ENCODE measurements at regions not wholly inside any gene's neighbourhood (a gene's known extent, or its start where the extent isn't known, plus 50 kb on each side); places are given as distances from the start of the nearest gene placed in this dataset.
A peak's percentile ranks its signal among the peaks of the same experiment; 100 is the strongest.
"Not testable (repeated sequence)": the region's sequence is repeated elsewhere in the genome, so short reads cannot be mapped to it uniquely, and the experiment has no call there.

DNA sequence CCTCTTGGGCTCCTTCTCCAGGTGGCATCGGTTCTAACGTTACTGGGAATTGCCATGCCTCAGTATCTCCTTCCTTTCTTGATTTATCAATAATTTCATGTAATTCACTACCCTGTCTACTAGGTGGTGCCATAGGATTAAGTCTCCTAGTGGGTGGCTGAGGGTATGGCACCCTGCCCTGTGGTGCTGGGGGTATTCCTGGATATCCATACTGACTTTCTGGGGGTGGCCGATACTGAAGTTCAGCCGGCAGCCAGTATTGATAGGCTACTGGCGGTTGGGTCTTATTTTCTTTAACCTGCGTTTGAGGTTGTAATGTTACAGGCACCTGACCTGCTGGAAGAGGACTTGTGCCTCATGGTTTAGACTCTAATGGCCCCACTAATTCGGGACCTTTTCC lies 699.4 kb upstream of the CDH6 start:
- not testable (repeated sequence) for H3K79me2 ChIP-seq (ENCODE audit: insufficient read depth, low read length); DNase-seq; H3K4ac ChIP-seq (ENCODE audit: low read depth, low read length); H4K20me1 ChIP-seq (ENCODE audit: control insufficient read depth, insufficient read depth, insufficient read length); H3K18ac ChIP-seq (ENCODE audit: insufficient read length, low read depth, low read length); H4K91ac ChIP-seq (ENCODE audit: insufficient read length, low read depth, low read length); H2BK12ac ChIP-seq (ENCODE audit: insufficient read length, low read depth, low read length); H2AK5ac ChIP-seq (ENCODE audit: insufficient read length, low read length); H2BK20ac ChIP-seq (ENCODE audit: low read depth, low read length, poor library complexity, severe bottlenecking); H3K23me2 ChIP-seq (ENCODE audit: insufficient read length, low read depth, low read length, poor library complexity, severe bottlenecking); H3K14ac ChIP-seq (ENCODE audit: insufficient read depth, low read length); H3K27ac Mint-ChIP-seq; H3K56ac ChIP-seq (ENCODE audit: insufficient read length, low read depth, low read length); H3K27ac ChIP-seq (ENCODE audit: insufficient read length, low read depth, low read length); H2AFZ ChIP-seq (ENCODE audit: low read length); H3K4me1 ChIP-seq (ENCODE audit: insufficient read depth, low read length); H3K9me3 ChIP-seq (ENCODE audit: control insufficient read depth, low read depth, low read length); H3K9me3 Mint-ChIP-seq; H4K5ac ChIP-seq (ENCODE audit: insufficient read length, low read depth, low read length); H3K9ac ChIP-seq (ENCODE audit: extremely low read depth, insufficient read length, low read length); H2BK15ac ChIP-seq (ENCODE audit: low read depth, low read length); H2BK120ac ChIP-seq (ENCODE audit: low read depth, low read length, poor library complexity, severe bottlenecking); H3K4me2 ChIP-seq (ENCODE audit: insufficient read depth, insufficient read length, low read length); H4K8ac ChIP-seq (replicated peaks; ENCODE audit: insufficient read length, low read depth, low read length); H3K4me3 Mint-ChIP-seq; H3T11ph ChIP-seq (ENCODE audit: low read length); H3K79me1 ChIP-seq (ENCODE audit: insufficient read depth, low read depth, low read length, poor library complexity, severe bottlenecking); H3K23ac ChIP-seq (ENCODE audit: insufficient read length, low read depth, low read length); H3K27me3 Mint-ChIP-seq (ENCODE audit: low read depth); H2BK5ac ChIP-seq (ENCODE audit: insufficient read length, low read length); H3K27me3 ChIP-seq (ENCODE audit: insufficient read depth, low read length); H3K36me3 Mint-ChIP-seq (ENCODE audit: insufficient read depth in 1 of 3, low read depth in 3 of 3)
- TF ChIP-seq, protein P1, sequence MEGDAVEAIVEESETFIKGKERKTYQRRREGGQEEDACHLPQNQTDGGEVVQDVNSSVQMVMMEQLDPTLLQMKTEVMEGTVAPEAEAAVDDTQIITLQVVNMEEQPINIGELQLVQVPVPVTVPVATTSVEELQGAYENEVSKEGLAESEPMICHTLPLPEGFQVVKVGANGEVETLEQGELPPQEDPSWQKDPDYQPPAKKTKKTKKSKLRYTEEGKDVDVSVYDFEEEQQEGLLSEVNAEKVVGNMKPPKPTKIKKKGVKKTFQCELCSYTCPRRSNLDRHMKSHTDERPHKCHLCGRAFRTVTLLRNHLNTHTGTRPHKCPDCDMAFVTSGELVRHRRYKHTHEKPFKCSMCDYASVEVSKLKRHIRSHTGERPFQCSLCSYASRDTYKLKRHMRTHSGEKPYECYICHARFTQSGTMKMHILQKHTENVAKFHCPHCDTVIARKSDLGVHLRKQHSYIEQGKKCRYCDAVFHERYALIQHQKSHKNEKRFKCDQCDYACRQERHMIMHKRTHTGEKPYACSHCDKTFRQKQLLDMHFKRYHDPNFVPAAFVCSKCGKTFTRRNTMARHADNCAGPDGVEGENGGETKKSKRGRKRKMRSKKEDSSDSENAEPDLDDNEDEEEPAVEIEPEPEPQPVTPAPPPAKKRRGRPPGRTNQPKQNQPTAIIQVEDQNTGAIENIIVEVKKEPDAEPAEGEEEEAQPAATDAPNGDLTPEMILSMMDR (conservative IDR thresholded peaks at IDR 0.05): 0 out of 3 replicates have a peak, but pooled peaks have one; percentile 24
- H3K4me1 Mint-ChIP-seq: peaks cover 8 to 11% of the 10 kb centered on the region in 2 experiments
- WGBS (ENCODE audit: extremely low coverage, insufficient read length, low lambda C conversion rate): no CpG with 5 or more reads among the region's 7 CpGs

Data from H9 (cell line).